HFF-Myc (cell line): ENCODE measurements at regions not wholly inside any gene's neighbourhood (a gene's known extent, or its start where the extent isn't known, plus 50 kb on each side); places are given as distances from the start of the nearest gene placed in this dataset.

Experiments used
- DNase-seq: peaks from one replicate; pipeline ENCODE4 v3.0.0-alpha.2; 2011; ENCODE audit warnings: low read depth; ENCODE audit errors: extremely low read depth
- H3K4me3 ChIP-seq: replicated peaks from 2 replicates; pipeline ENCODE4 v1.5.1; 2011; ENCODE audit warnings: low read depth, mild to moderate bottlenecking, control low read depth, low read length
- TF ChIP-seq, protein P1 (sequence below): IDR thresholded peaks from 2 replicates; pipeline ENCODE4 v1.5.1; 2012; ENCODE audit warnings: mild to moderate bottlenecking, low read depth, low read length, control low read depth; ENCODE audit errors: missing control alignments

DNA sequence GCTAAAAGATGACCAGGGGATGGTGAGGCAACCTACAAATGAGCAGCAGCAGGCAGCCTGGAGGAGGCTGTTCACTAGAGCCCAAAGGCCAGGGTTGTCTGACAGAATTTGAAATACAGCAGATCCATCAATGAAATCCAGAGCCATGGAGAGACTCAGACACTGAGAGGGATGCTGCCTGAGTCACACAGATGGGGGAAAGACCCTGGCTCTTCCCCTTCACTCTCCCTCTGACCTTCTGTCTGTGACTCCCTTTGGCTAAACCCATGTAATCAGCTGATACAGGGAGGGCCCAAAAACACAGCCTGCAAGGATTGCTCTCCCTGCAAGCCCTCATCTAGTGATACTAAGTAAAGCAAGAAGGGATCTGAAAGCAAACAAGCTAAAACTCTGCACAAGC is 166.5 kb upstream of the SPOPL start:
- H3K4me3 ChIP-seq, result no peak overlapping the region
- TF ChIP-seq, protein P1, sequence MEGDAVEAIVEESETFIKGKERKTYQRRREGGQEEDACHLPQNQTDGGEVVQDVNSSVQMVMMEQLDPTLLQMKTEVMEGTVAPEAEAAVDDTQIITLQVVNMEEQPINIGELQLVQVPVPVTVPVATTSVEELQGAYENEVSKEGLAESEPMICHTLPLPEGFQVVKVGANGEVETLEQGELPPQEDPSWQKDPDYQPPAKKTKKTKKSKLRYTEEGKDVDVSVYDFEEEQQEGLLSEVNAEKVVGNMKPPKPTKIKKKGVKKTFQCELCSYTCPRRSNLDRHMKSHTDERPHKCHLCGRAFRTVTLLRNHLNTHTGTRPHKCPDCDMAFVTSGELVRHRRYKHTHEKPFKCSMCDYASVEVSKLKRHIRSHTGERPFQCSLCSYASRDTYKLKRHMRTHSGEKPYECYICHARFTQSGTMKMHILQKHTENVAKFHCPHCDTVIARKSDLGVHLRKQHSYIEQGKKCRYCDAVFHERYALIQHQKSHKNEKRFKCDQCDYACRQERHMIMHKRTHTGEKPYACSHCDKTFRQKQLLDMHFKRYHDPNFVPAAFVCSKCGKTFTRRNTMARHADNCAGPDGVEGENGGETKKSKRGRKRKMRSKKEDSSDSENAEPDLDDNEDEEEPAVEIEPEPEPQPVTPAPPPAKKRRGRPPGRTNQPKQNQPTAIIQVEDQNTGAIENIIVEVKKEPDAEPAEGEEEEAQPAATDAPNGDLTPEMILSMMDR, result no peak
- DNase-seq, result no peak

DNA sequence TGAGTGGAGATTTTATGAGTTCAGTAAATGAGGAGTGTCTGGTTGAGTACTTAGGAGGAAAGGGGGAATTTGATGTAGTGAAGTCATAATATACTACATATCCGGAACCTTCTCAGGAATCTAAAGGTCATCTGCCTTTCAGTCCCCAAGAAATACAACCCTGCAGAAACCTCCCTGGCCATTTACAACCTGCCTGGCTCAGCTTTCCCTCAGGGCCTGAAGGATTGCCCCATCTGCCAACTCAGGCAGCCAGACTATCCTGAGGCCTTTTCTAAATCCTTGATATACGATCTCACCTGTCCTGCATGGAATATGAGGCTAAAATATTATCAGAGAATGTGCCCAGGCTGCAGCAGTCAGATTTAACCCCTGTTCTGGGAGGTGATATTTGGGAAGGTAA is 165.4 kb upstream of the SPOPL start:
- no peak overlapping the region for H3K4me3 ChIP-seq
- no peak for DNase-seq
- TF ChIP-seq, protein P1, result no peak

DNA sequence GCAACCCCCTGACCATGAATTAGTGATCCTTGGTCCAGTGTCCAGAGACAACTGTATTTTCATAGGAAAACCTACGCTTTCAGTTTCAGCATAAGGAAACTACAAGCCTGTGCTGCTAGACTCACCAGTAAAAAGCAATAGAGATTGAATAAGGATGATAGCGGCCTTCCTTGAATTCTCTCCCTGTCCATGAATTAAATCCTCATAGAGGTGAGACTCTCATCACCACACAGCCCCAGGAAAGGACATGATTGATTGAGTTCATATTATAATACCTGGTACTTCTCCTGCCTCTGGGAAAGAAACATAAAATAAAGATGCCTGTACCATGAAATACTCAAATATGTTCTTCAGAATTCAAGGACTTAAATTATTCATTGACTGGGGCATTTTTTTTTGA is 146.3 kb upstream of the SPOPL start:
- TF ChIP-seq, protein P1, result no peak
- DNase-seq, result no peak
- H3K4me3 ChIP-seq, result no peak overlapping the region

DNA sequence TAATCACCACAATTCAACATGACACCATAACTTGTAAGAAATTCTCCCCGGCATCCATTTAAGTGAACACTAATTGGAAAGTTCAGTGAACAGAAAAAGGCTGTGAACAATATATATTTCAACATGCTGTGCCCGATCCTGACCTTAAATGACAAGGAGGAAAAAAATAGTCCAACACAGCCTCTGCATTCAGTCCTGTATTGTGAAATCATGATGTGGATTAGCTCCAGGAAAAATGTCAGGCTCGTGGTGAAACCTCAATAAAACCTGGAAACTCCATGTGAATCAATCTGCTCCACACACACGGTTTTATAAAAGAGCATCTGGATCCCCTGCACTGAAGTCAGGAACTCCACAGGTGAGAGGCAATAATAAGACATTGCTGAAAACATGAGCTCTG is 145.4 kb upstream of the SPOPL start:
- DNase-seq, result peak; percentile 4
- TF ChIP-seq, protein P1, result no peak

DNA sequence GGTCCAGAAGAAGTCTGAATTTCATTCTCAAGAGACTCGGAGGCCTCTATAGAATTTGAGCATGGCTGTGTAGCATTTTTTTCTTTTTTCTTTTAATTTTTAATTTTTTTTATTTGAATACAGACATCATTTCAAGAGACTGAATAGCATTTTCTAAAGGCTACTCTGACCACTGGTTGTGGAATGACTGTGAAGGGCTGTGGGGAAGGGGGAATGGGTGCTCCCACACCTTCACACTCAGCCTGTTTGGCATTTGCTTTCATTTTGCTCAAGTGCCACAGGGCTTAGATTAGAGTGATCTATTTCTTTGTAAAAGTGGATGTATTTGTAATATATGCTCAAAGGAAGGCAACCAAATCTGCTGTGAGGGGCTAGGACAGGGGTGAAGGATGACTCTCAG is 142.0 kb upstream of the SPOPL start:
- H3K4me3 ChIP-seq, result no peak overlapping the region
- TF ChIP-seq, protein P1, result no peak
- no peak for DNase-seq

More for the DNA sequence above, 145.4 kb upstream of the SPOPL start:
- H3K4me3 ChIP-seq, result no peak overlapping the region

DNA sequence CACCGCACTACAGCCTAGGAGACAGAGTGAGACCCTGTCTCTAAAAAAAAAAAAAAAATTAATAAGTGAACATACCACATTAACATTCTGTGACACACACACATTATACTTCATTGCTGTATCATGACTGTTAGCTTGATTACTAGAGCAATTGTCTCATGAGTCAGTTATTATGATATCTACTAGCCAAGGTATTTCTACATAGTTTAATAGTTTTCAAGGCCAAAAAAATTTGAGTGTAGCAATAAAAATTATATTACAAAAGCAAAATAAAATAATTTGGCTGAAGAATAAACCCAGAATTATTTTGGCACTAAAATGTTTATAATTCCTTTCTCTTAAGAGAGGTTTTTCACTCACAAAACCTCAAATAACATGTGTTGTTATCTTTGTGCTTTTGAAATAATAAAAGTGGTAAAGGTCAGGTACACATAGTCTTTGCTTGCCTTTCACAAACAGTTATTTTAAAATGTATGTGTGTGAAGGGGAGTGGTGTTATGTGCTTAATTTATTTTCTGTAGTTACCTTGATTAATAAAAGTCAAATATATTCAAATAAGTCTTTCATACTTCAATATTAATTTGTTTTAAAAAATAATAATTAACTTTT is 136.9 kb upstream of the SPOPL start:
- no peak for DNase-seq
- no peak overlapping the region for H3K4me3 ChIP-seq
- TF ChIP-seq, protein P1, result no peak

DNA sequence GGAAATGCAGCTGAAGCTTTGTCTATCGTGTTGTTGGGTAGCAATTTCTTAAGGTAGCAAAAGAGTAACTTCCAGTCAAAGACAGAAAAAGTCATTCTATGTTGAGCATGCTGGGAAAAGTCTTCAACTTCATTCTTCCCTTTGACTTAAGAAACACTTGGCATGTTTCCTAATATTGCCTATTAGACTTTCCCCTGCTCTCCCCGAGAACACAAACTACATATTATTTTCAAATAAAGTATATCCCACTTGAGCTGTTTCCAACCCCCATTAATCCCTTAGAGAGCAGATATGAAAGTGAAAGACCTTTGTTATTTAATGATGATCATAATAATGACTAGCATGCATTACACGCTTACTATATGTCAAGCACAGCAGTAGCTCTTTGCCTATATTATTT is 136.0 kb upstream of the SPOPL start:
- no peak overlapping the region for H3K4me3 ChIP-seq
- TF ChIP-seq, protein P1, result no peak
- no peak for DNase-seq
